GM19395 (cell line): ENCODE measurements at regions not wholly inside any gene's neighbourhood (a gene's known extent, or its start where the extent isn't known, plus 50 kb on each side); places are given as distances from the start of the nearest gene placed in this dataset.
"Not testable (repeated sequence)": the region's sequence is repeated elsewhere in the genome, so short reads cannot be mapped to it uniquely, and the experiment has no call there.

Experiments used
- ATAC-seq: cut with Tn5 transposase; IDR thresholded peaks from one replicate; pipeline ENCODE4 v1.9.1; 2021; ENCODE audit warnings: mild to moderate bottlenecking, moderate library complexity; ENCODE audit not compliant: unreplicated experiment

GRCh38 chr9:6105738-6106137 lies 90.3 kb upstream of the RANBP6 start:
- no peak for ATAC-seq

DNA sequence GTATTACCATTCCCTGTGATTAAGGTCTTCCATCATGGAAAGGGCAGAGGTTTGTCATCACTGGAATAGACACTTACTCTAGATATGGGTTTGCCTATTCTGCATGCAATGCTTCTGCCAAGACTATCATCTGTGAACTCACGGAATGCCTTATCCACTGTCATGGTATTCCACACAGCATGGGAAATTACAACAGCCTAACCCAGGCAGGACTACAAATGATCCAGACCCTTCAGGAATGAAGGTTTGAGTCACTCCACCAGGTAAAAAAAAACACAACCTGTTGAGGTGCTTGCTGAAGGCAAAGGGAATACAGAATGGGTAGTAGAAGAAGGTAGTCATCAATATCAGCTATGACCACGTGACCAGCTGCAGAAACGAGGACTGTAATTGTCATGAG lies 89.0 kb upstream of the RANBP6 start:
- ATAC-seq: not testable (repeated sequence)

- ATAC-seq: not testable (repeated sequence)
These were observed 88.5 kb upstream of the RANBP6 start for GRCh38 chr9:6103911-6104310.

DNA sequence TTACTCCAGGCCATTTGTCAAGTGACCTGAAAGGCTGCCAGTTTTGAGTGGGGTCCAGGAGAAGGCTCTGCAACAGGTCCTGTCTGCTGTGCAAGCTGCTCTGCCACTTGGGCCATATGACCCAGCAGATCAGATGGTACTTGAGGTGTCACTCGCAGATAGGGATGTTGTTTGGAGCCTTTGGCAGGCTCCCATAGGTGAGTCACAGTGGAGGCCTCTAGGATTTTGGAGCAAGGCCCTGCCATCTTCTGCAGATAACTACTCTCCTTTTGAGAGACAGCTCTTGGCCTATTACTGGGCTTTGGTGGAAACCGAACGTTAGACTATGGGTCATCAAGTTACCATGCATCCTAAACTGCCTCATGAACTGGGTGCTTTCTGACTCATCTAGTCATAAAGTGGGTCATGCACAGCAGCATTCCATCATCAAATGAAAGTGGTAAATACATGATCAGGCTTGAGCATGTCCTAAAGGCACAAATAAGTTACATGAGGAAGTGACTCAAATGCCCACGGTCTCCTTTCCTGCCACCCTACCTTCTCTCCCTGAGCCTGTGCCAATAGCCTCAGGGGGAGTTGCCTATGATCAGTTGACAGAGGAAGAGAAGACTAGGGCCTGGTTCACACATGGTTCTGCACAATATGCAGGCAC lies 87.0 kb upstream of the RANBP6 start:
- ATAC-seq: not testable (repeated sequence)

- ATAC-seq: not testable (repeated sequence)
These were observed 86.3 kb upstream of the RANBP6 start for GRCh38 chr9:6101725-6102124.

- not testable (repeated sequence) for ATAC-seq
These were observed 83.9 kb upstream of the RANBP6 start for GRCh38 chr9:6099346-6099745.

- no peak for ATAC-seq
These were observed 83.0 kb upstream of the RANBP6 start for GRCh38 chr9:6098431-6098830.

- no peak for ATAC-seq
These were observed 81.4 kb upstream of the RANBP6 start for GRCh38 chr9:6096821-6097220.

DNA sequence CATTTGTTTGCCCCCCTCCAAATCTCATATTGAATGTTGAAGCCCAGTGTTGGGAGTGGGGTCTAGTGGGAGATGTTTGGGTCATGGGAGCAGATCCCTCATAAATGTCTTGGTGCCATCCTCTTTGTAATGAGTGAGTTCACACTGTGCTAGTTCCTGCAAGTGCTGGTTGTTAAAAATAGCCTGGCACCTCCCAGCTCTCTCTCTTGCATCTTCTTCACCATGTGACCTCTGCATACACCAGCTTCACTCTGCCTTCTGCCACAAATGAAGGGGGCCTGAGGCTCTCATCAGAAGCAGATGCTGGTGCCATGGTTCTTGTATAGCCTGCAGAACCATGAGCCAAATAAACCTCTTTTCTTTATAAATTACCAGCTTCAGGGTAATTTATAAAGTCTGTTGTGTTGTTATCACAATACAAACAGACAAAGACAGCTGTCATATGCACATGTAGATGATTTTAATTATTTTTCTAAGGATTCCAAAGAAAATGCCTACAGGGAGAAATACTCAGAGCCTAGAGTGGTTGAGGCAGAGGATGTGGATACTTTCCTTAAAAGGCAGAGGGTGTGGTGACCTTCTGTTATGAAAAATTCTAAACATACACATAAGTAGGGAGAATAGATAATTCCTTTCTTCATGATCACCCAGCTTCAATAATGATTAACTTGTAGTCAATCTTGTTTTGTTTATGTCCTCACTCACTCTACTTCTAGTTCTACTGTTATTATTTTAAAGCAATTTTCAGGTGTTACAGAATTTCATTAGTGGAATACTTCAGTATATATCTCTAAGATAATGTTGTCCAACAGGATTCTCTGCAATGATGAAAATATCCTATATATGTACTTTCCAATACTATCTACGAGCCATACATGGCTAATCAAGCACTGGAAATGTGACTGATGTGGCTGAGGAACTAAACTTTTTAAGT lies 75.1 kb upstream of the RANBP6 start:
- ATAC-seq: no peak

- no peak for ATAC-seq
These were observed 73.9 kb upstream of the RANBP6 start for GRCh38 chr9:6089300-6089699.

DNA sequence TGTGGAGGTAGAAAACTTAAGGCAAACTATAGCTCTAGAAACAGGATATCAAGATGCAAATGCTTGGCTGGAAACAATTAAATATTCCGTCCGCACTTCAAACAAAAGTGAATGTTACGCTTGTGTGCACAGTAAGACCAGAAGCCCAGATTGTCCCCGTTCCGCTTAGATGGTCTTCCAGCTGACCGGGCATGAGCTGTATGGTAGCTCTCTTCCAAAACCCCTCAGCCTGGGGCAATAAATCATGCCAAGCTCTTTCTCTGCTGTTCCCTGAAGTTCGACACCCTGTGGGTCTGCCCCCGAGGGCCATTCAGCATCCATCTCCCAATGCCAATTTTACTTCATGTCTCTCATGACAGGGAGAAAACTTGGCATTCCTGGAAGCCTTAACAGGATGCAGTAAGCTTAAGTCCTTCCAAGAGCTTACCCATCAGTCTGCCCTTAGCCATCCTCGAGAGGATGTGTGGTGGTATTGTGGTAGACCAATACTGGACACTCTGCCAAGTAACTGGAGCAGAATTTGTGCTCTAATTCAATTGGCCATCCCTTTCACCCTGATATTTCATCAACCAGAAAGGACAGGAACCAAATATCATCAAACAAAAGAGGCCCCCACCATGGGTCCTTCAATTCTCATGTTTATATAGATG lies 70.7 kb upstream of the RANBP6 start:
- ATAC-seq: no peak

DNA sequence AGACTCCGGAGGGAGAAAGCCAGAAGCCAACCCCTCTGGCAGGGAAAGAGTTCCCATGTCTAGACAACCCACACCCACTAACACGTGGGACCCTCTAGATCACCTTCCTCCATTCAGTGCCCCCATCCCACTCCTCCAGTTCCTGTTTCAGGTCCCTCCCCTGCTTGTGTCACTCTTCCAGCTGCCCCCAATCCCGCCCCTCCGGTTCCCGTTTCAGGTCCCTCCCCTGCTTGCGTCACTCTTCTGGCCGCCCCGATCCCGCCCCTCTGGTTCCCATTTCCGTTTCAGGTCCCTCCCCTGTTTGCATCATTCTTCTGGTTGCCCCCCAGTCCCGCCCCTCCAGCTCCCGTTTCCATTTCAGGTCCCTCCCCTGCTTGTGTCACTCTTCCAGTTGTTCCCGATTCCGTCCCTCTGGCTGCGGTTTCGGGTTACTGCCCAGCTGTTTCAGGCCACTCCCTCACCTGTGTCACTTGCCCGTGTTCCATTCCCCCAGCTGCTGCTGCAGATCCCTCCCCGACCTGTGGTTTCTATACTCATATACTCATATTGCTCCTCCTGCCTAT lies 64.8 kb upstream of the RANBP6 start:
- ATAC-seq: peak; percentile 92

GRCh38 chr9:6079386-6079785 lies 64.0 kb upstream of the RANBP6 start:
- ATAC-seq: no peak

GRCh38 chr9:6078382-6079105 lies 63.1 kb upstream of the RANBP6 start:
- ATAC-seq: no peak

- ATAC-seq: no peak
These were observed 61.4 kb upstream of the RANBP6 start for GRCh38 chr9:6076851-6077250.

- no peak for ATAC-seq
These were observed 58.3 kb upstream of the RANBP6 start for GRCh38 chr9:6073731-6074130.

DNA sequence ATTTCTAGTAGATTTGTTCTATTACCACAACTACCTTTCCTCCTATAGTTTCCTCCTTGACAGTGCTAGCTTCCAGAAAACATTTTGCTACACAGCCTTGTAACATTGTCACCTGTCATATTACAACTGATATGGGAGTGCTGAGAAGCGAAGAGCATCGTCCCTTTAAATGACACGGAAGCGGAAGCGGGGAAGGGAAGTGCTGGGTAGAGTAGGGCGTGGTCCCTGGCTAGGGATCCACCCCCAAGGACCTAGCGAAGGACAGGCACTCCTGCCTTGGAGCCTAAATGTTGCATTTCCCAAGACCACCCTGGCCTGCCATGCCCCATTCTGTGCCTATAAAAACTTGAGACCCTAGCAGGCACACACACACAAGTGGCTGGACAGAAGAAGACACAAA lies 57.4 kb upstream of the RANBP6 start:
- ATAC-seq: no peak

GRCh38 chr9:6072453-6072852 lies 57.0 kb upstream of the RANBP6 start:
- ATAC-seq: no peak

GRCh38 chr9:6068983-6069382 lies 53.6 kb upstream of the RANBP6 start:
- peak; percentile 92 for ATAC-seq

GRCh38 chr9:6067426-6067825 lies 52.0 kb upstream of the RANBP6 start:
- no peak for ATAC-seq
